HG03095 (cell line): ENCODE measurements at regions not wholly inside any gene's neighbourhood (a gene's known extent, or its start where the extent isn't known, plus 50 kb on each side); places are given as distances from the start of the nearest gene placed in this dataset.

Experiments
- ATAC-seq: cut with Tn5 transposase; IDR thresholded peaks from one replicate; pipeline ENCODE4 v1.9.1; 2021; ENCODE audit warnings: moderate library complexity; ENCODE audit not compliant: unreplicated experiment

- ATAC-seq = no peak
Measured at GRCh38 chr11:81071606-81072005, 1630.8 kb upstream of the TENM4 start.

- no peak for ATAC-seq
Measured at GRCh38 chr11:81070948-81071347, 1630.1 kb upstream of the TENM4 start.

GRCh38 chr11:81059356-81059755, 1618.5 kb upstream of the TENM4 start:
- ATAC-seq = no peak

GRCh38 chr11:81052344-81053158, 1611.7 kb upstream of the TENM4 start:
- no peak for ATAC-seq

- no peak for ATAC-seq
Measured at GRCh38 chr11:81039916-81040524, 1599.2 kb upstream of the TENM4 start.

GRCh38 chr11:81036168-81036870, 1595.5 kb upstream of the TENM4 start:
- no peak for ATAC-seq

GRCh38 chr11:81033779-81034540, 1593.1 kb upstream of the TENM4 start:
- ATAC-seq = no peak

- ATAC-seq = no peak
Measured at GRCh38 chr11:81032906-81033305, 1592.1 kb upstream of the TENM4 start.

- no peak for ATAC-seq
Measured at GRCh38 chr11:81030186-81030585, 1589.4 kb upstream of the TENM4 start.

- no peak for ATAC-seq
Measured at GRCh38 chr11:81026032-81026431, 1585.2 kb upstream of the TENM4 start.

GRCh38 chr11:81022057-81022456, 1581.2 kb upstream of the TENM4 start:
- ATAC-seq = no peak

- ATAC-seq = no peak
Measured at GRCh38 chr11:81010631-81011030, 1569.8 kb upstream of the TENM4 start.

GRCh38 chr11:81007046-81007445, 1566.2 kb upstream of the TENM4 start:
- ATAC-seq = no peak

- no peak for ATAC-seq
Measured at GRCh38 chr11:81005595-81005994, 1564.8 kb upstream of the TENM4 start.

- ATAC-seq = no peak
Measured at GRCh38 chr11:81004576-81004975, 1563.7 kb upstream of the TENM4 start.

- no peak for ATAC-seq
Measured at GRCh38 chr11:81002374-81002773, 1561.5 kb upstream of the TENM4 start.

- ATAC-seq = no peak
Measured at GRCh38 chr11:81000735-81001134, 1559.9 kb upstream of the TENM4 start.

GRCh38 chr11:81000334-81000733, 1559.5 kb upstream of the TENM4 start:
- no peak for ATAC-seq

GRCh38 chr11:80995523-80995922, 1554.7 kb upstream of the TENM4 start:
- ATAC-seq = no peak

- ATAC-seq = no peak
Measured at GRCh38 chr11:80993536-80993935, 1552.7 kb upstream of the TENM4 start.

- ATAC-seq = no peak
Measured at GRCh38 chr11:80990885-80991284, 1550.1 kb upstream of the TENM4 start.
